ENCODE measurements at regions not wholly inside any gene's neighbourhood (a gene's known extent, or its start where the extent isn't known, plus 50 kb on each side); places are given as distances from the start of the nearest gene placed in this dataset.
"Not testable (repeated sequence)": the region's sequence is repeated elsewhere in the genome, so short reads cannot be mapped to it uniquely, and the experiment has no call there.

DNA sequence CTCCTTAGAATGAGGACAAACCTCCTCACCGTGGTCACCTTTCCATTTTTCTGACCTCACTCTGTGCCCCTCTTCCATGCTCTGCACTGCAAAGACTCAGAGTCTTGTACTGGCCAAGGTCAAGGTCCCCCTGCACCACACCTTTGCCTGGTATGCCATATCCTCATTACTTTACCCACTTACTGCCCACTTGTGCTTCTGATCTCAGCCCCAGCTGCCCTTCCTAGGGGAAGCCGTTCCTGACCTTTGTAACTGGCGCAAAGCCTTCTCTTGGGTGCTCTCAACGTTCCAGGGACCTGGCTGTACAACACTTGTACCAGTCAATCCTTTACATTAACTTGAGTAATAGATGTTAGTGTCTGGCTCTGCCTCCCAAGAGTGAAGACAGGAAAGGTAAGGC, 256.0 kb downstream of the SV2B start:
- DNase-seq (no peak), ATAC-seq (no peak)

DNA sequence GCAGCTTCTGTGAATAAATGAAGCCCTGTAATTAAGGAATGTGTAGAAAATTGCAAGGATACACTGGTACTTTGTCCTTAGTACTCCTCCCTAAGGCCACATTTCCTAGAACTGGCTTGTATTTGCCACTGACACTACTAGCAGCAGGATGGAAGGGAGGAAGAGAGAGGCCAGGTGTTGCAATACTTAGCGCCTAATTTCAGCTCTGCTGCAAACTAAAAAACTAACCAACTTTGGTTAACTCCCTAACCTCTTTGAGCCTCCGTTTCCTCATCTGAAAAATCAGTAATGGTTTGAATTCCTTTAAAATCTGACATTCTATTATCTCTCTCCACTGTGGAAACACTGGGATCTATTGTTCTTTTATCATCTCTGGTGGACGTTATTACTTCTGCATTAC, 257.0 kb downstream of the SV2B start:
- DNase-seq, result no peak
- no peak for ATAC-seq

DNA sequence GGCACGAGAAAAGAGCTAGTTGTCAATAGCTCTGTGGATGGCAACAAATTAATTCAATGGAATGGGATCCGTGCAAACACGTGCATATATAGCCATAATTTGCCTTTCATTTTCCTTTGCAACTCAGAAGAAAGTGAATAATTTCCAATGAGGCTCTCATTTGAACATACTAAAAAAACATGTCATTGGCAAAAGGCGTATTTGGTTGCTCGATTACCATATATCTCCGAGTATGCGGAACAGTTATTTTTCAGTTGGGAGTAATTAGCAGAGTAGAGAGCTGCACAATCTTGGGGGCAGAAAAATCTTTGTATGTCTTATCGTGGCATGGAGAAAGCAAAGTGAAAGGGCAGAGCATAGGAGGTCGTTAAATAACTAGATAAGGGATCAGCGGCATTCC, 257.4 kb downstream of the SV2B start:
- ATAC-seq, result no peak
- no peak for DNase-seq

DNA sequence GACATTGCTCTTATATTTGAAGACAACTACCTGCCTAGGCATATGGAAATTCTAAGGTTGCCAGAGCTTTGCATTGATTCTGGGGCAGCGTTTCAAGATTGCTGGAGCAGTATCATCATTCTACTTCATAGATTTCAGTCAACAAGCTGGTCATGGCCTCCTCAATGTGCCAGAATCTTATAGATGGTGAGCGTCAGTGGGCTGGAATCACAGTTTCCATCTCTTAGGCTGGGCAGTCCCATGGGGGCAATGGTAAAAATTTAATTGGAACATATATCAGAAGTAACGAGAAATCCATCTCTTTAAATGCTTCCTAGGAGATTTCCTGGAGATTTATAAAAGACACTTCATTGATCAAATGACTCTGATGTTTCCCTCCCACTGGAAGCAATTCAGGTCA, 258.3 kb downstream of the SV2B start:
- no peak for ATAC-seq

DNA sequence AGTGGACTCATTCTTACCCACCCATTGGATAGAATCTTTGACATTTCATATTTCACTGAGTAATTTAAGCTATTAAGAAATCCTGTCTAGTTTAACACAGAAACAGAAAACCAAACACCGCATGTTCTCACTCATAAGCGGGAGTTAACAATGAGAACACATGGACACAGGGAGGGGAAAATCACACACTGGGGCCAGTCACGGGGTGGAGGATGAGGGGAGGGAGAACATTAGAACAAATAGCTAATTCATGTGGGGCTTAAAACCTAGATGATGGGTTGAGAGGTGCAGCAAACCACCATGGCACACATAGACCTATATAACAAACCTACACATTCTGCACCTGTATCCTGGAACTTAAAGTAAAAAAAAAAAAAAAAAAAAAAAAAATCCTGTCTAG, 261.6 kb downstream of the SV2B start:
- not testable (repeated sequence) for DNase-seq, ATAC-seq

More for the DNA sequence above, 258.3 kb downstream of the SV2B start:
- no peak for DNase-seq

DNA sequence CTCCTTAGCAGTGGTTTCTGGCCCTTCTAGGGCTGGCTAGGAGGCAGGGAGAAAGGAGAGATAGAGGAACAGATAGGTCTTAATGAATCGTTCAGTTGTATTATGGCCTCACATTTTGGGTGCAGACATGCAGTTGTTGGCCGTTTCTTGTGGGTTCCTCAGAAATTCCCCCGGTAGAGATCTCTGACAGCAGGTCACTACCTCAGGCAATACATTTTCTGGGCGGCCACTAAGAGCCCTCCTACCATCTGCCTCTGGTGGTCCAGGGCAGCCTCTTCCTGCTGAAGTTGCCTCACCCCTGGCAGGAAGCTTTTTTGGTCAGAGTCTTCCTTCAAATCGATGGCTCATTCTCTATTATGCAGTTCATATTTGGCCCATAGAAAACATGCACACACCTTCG, 266.1 kb downstream of the SV2B start:
- no peak for DNase-seq
- ATAC-seq, result no peak

DNA sequence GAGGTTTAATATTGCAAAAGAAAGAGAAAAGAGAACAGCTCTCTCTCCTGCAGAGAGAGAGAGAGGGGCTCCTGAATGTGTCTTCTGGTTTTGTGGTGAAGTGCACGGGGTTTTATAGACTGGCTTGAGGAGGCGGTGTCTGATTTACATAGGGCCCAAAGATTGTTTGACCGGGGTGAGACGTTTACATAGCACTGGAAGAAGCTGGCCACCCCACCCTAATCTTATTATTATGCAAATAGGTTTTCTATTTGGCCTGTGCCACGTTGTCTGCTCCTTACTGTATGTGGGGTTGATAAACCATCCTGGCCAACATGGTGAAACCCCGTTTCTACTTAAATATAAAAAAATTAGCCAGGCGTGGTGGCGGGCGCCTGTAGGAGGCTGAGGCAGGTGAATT, 268.6 kb downstream of the SV2B start:
- DNase-seq (no peak), ATAC-seq (no peak)

DNA sequence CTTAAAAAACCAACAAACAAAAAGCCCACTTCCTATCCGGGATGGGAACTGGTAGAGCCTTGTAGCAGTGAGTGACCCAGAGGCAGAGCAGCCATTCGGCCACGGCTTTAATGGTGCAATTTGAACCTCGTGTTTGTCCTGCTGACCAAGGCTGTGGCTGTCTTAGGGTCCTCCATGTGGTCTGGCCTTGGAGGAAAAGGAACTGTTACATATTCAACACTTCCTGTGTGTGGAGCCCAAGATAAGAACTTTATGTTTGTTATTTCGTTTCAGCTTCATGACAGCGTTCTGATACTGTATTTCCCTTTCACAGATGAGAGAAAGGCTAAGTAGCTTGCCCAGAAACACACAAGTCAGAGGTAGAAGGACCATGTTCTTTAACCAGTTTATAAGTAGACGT, 269.8 kb downstream of the SV2B start:
- no peak for ATAC-seq
- DNase-seq, result no peak

DNA sequence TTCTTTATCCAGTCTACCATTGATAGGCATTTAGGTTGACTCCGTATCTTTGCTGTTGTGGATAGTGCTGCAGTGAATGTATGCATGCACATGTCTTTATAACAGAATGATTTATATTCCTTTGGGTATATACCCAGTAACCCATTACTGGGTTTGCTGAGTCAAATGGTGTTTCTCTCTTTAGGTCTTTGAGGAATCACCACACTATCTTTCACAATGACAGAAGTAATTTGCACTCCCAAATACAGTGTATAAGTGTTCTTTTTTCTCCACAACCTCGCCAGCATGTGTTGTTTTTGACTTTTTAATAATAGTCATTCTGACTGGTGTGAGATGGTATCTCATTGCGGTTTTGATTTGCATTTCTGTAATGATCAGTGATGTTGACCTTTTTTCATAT, 271.3 kb downstream of the SV2B start:
- DNase-seq, ATAC-seq: not testable (repeated sequence)

DNA sequence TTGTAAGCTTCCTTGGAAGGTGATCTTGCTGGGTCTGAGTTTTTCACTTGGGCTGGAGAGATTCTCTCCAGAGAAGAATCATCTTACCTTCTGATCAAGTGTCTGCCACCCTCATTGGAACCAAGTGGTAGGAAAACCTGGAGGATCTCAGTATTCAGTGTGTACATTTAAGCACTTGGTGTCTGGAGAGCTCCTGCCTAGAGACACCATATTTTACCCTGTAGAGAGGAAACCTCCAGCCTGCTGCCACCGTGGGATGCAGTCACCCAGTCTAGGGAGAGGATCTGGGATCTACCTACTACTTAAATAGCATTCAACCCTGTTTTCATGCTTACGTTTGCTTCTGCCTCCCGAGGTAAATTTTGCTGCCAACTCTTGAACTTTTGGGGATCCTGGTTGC, 274.3 kb downstream of the SV2B start:
- DNase-seq (no peak), ATAC-seq (no peak)

DNA sequence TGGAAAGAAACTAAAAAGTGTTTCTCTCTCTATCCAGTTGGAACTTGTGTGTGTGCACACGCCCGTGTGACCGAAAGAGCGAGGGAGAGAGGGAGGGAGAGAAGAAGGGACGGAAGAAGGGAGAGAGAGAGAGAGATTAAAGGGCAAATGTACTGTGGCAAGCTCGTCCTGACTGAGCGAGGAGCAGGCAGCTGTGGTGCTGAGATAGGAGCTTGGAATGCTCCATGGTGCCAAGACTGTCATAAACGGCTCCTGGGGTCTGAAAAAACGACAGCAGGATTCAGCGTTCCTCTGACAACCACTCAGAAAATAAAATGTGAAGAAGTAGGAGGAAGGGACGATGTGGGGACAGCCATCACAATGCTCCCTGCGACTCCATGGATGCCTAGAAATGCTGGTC, 276.0 kb downstream of the SV2B start:
- DNase-seq, result no peak
- no peak for ATAC-seq

DNA sequence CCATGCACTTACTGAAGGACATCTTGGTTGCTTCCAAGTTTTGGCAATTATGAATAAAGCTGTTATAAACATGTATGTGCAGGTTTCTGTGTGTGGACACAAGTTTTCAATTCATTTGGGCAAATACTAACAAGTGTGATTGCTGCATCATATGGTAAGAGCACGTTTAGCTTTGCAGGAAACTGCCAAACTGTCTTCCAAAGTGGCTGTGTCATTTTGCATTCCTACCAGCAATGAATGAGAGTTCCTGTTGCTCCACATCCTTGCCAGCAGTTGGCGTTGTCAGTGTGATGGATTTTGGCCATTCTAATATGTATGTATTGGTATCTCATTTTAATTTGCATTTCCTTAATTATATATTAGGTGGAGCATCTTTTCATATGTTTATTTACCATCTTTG, 280.1 kb downstream of the SV2B start:
- ATAC-seq (no peak), DNase-seq (no peak)

DNA sequence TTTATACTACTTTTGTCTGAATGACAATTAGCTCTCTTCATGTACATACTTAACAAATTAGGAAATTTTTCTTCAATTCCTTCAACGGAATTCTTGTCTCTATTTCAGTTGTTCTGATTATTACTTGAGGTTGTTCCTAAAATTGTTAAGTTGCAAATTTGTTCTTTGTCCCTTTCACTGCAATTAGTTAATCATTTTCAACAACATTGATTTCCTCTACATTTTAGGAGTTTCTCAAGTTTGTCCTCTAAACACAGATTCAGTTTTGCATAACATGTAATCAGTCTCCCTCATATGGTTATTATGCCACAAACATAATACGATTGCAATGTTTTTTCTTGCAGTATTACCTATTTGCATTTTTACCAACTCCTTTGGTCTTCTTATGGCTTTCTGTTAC, 283.5 kb downstream of the SV2B start:
- ATAC-seq, result no peak
- DNase-seq, result no peak

DNA sequence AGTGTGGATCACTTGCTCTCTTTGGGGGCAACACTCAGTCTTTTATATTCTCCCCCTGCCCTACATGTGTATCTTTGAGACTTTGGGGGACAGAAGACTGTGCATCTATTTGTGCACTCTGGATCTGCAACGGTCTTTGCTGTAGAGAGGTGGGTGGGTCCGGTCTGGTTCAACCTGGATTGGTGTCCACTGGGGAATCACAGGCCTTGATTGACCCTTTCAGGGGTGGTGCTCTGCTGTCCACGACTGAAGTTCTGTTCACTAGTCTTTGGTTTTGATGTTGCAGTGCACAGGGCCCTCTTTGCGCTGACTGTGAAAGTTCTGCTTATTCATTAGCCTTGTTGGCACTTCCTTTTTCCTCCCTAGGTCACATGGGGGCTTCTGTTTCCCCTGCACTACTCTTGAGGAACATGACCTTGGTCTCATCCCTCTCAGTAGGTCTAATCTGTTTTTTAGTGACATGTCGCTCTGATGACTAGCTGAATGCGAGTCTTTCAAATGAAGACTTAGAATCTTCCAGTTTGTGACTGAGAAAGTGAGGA, 284.2 kb downstream of the SV2B start:
- ATAC-seq (no peak), DNase-seq (no peak)

DNA sequence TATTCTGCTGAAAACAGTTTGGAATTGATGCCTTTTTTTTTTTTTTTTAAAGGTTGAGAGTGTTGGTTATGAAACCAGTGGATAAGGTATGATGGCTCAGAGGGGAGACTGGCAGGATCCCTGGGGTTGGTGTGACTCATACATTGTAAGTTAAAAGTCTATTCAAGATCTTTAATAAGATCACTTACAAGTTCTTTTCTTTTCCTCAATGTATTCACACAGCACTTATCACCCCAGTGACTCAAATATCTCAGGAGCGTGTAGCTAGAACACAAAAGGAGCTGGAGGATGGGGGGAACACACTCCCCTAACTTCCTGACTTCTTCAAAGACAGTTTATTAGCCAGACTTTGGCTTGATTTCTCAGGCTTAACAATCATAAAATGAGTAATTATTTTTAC, 285.3 kb downstream of the SV2B start:
- DNase-seq, result no peak
- ATAC-seq, result peak; percentile 36

DNA sequence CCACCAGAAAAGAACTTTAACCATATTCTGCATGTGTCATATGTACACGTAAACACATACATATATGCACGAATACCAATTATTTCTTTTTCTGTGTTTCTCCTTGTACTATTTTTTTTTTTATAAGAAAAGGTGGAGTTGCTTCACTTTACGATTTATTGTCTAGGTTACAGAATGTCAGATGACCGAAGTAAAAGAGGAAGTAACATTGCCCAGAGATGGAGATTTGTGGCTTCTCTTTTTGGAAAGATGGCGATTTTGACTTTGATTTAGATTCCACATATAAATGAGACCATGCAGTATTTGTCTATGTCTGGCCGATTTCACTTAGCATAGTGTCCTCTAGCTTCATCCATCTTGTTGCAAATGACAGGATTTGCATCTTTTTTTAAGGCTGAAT, 293.1 kb downstream of the SV2B start:
- DNase-seq (no peak), ATAC-seq (no peak)

DNA sequence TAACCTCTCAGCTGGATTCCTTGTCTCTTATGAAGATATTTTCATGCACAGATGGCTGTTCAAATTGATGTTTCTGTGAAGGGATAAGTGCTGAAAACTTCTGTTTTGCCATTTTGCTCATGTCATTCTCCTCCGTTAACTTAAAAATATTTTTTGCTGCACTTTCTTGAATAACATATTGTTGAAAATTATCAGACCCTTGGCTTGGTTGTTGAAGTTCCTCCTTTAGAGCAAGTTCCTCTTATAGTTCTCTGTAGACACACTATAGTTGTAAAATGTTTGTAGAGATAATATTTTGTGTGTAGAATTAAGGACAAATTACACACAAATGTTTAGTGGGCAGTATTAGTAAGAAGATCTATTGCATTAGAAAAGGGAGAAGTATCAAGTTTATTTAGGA, 300.4 kb downstream of the SV2B start:
- ATAC-seq (no peak), DNase-seq (no peak)

DNA sequence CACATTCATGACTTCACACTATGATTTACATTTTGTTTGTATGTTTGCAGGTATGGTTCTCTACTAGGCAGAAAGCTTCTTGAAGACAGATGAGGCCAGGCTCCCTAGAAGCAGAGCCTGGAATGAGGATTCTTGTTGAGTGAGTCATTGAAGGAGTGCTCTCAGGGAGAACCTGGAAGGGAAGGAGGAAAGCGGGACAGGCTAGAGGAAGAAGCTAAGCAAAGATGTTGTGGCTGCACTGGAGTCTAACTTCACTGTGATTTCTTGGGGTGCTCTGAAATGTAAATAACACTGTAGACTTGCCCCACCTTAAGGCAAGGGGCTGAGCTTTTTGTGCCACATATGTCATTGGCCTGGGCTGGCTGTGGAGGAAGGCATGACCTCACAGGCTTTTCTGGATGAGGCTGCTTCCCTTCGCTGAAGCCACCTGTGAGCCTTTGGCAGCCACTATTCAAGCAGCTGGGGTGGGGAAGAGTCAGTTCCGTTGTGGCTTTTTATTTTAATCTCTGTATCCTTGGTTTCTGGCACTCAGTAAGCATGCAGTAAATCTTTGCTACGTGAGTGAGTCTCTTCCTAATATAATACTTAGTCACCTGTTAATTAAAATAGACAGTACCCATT, 307.3 kb downstream of the SV2B start:
- ATAC-seq, result peak; percentile 36

DNA sequence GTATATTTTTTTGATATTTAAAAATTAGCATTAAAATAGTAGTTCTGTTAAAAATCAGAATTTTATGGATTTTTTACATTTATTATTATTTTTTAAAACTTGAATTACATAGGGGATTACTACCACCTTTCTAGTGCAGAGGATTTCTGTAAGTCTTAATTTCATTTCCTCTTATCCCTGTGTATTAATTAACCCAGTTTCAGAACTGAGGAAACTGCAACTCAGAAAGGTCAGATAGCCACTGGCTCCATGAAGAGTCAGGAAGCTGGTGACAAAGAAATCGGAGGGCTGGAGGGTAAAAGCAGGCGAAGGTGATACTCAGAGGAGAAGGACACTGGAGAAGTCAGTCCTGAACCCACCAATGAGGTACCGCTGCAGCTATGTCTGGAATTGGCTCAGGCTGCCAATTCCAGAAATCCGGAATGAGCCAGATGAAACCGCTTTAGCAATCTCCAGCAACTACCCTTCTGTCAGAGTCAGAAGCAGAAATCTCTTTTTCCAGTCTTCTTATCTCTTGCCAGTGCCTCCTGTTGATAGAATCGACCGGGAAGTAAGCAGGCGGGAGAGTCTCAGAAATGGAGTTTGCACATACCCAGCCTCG, 308.5 kb downstream of the SV2B start:
- ATAC-seq (no peak), DNase-seq (no peak)

More for the DNA sequence above, 307.3 kb downstream of the SV2B start:
- DNase-seq, result no peak

DNA sequence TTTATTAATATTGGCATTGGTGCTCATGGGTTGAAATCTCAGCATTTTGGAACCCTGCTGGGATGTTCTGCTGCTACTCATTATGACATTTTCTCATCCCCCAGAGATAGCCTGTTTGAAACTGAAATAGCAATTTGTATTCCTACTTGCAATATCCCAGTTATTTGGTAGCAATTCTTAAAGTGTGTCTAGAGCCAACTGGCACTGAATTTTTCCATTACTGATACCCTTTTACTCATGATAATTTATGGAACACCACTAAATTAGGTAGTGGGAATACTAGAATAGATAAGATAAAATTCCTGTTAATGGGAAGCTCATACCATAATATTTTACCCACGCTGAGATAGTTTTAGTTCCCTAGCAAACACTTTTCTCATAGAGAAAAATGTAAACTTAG, 309.3 kb downstream of the SV2B start:
- ATAC-seq, result no peak
- DNase-seq, result no peak

DNA sequence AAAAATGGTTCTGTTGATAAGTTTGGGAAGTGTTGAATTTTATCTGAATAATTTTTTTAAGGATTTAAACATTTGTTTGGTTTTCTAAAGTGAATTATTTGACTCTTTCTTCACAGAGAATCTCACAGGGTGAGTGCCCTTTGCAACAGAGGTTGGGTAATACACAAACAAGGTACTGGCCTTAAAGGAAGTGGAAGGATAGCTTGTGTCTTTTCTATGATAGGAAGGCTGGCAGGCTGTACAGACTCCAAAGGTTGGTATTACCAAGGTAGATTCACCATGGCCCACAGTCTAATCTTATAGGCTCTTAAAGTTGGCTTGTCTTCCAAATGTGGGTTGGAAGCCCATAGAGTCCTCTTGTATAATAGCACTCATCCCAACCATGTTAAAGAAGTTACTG, 311.5 kb downstream of the SV2B start:
- DNase-seq, result no peak
- ATAC-seq, result no peak

DNA sequence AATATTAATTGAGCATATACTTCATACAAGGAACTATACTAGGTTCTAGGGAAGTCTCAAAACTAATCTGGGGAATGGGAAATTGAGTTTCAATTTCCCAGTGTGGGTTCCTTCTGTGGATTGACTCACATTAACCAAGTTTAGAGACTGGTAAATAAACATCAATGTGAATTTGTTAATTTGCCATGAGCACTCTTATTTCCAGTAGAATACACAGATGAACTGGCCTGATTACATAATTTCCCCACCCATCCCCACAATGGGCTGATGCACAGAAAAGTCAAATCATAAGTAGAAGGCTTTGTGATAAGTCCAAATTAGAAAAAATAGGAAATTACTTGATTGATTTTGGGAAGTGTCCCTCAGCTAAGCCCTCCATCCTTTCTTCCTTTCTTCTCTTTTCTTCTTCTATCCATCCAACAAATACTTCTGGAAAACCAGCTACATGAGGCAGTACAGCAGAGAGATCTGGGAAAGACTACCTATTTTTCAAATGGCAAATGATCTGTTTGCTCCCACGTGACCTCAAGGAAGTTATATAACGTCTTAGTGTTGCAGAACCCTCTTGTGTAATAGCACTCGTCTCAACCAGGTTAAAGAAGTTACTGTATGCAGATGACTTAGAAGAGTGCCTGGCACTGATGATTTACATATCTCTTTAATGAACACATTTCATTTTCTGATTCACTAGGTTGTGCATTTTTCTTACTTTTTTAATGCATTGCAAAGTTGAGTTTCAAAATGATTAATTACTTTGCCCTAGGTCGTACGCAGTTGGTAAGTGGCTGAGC, 312.3 kb downstream of the SV2B start:
- DNase-seq (no peak), ATAC-seq (no peak)

DNA sequence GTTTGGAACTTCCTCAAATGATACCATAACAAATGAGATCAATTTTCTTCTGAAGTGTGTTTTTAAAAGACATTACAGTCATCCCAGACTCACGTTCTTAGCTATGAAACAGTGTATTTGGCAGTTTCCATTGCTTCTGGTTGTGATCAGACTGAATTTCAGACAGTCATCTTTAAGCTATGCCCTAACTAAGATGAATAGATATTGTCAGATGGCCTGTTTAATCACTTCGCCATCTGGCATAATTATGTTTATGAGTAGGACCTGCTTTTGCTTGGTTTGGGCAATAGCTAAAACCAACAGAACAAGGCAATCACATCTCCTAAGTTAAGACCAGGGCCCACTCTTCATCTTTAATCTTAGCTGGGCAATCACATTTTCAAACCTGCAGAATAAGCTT, 313.1 kb downstream of the SV2B start:
- no peak for DNase-seq
- ATAC-seq, result no peak

Measured in stimulated activated naive CD8-positive, alpha-beta T cell treated with anti-CD3 and anti-CD28 coated beads, Interleukin-15, Interleukin-2, amounts not matched to agents 100 U/mL and 50 U/mL, for 24 hours (primary cell).